GM19240 (cell line): ENCODE measurements at regions not wholly inside any gene's neighbourhood (a gene's known extent, or its start where the extent isn't known, plus 50 kb on each side); places are given as distances from the start of the nearest gene placed in this dataset.

ENCODE experiments used
- DNase-seq: peaks from one replicate; pipeline ENCODE4 v3.0.0; 2011; ENCODE audit warnings: low spot score; ENCODE audit not compliant: insufficient read length

GRCh38 chr20:19947611-19948264 is 69.4 kb upstream of the NAA20 start:
- peak; percentile 35 for DNase-seq

- no peak for DNase-seq
These were observed 67.8 kb upstream of the NAA20 start for GRCh38 chr20:19949195-19949867.

GRCh38 chr20:19950042-19950441 is 67.1 kb upstream of the NAA20 start:
- DNase-seq = no peak

GRCh38 chr20:19952392-19952791 is 64.8 kb upstream of the NAA20 start:
- DNase-seq = no peak

- no peak for DNase-seq
These were observed 63.6 kb upstream of the NAA20 start for GRCh38 chr20:19953606-19954005.

- DNase-seq = no peak
These were observed 60.2 kb upstream of the NAA20 start for GRCh38 chr20:19956976-19957375.

GRCh38 chr20:19958219-19958618 is 58.9 kb upstream of the NAA20 start:
- no peak for DNase-seq

GRCh38 chr20:19958928-19959327 is 58.2 kb upstream of the NAA20 start:
- no peak for DNase-seq

GRCh38 chr20:19960745-19961144 is 56.4 kb upstream of the NAA20 start:
- DNase-seq = no peak

GRCh38 chr20:19961293-19961692 is 55.9 kb upstream of the NAA20 start:
- DNase-seq = no peak

GRCh38 chr20:19962958-19963357 is 54.2 kb upstream of the NAA20 start:
- DNase-seq = no peak

- no peak for DNase-seq
These were observed 52.6 kb upstream of the NAA20 start for GRCh38 chr20:19964289-19965265.

- DNase-seq = no peak
These were observed 50.3 kb upstream of the NAA20 start for GRCh38 chr20:19966840-19967239.
